ENCODE measurements at regions not wholly inside any gene's neighbourhood (a gene's known extent, or its start where the extent isn't known, plus 50 kb on each side); places are given as distances from the start of the nearest gene placed in this dataset.
A peak's percentile ranks its signal among the peaks of the same experiment; 100 is the strongest.
"Not testable (repeated sequence)": the region's sequence is repeated elsewhere in the genome, so short reads cannot be mapped to it uniquely, and the experiment has no call there.

GRCh38 chr7:115789901-115790300 is 240.7 kb downstream of the TFEC start:
- no peak for DNase-seq

GRCh38 chr7:115789473-115789872 is 241.1 kb downstream of the TFEC start:
- not testable (repeated sequence) for DNase-seq

GRCh38 chr7:115782696-115783490 is 247.7 kb downstream of the TFEC start:
- DNase-seq, result peak; percentile 82

- no peak for DNase-seq
Measured at GRCh38 chr7:115779561-115779960, 251.0 kb downstream of the TFEC start.

GRCh38 chr7:115775981-115776380 is 254.6 kb downstream of the TFEC start:
- no peak for DNase-seq

- no peak for DNase-seq
Measured at GRCh38 chr7:115763347-115763746, 267.2 kb downstream of the TFEC start.

GRCh38 chr7:115758025-115758424 is 272.5 kb downstream of the TFEC start:
- DNase-seq, result no peak

- no peak for DNase-seq
Measured at GRCh38 chr7:115754226-115754625, 276.3 kb downstream of the TFEC start.

GRCh38 chr7:115749924-115750323 is 280.6 kb downstream of the TFEC start:
- no peak for DNase-seq

GRCh38 chr7:115748123-115748738 is 282.3 kb downstream of the TFEC start:
- no peak for DNase-seq

- no peak for DNase-seq
Measured at GRCh38 chr7:115747174-115747573, 283.4 kb downstream of the TFEC start.

- DNase-seq, result no peak
Measured at GRCh38 chr7:115740043-115740442, 290.5 kb downstream of the TFEC start.

- no peak for DNase-seq
Measured at GRCh38 chr7:115734641-115735040, 295.9 kb downstream of the TFEC start.

- DNase-seq, result no peak
Measured at GRCh38 chr7:115731796-115732471, 298.6 kb downstream of the TFEC start.

GRCh38 chr7:115728518-115728917 is 302.0 kb downstream of the TFEC start:
- DNase-seq, result no peak

- peak; percentile 77 for DNase-seq
Measured at GRCh38 chr7:115724400-115725056, 306.0 kb downstream of the TFEC start.

GRCh38 chr7:115722302-115722977 is 308.1 kb downstream of the TFEC start:
- no peak for DNase-seq

- no peak for DNase-seq
Measured at GRCh38 chr7:115721293-115722217, 309.0 kb downstream of the TFEC start.

- no peak for DNase-seq
Measured at GRCh38 chr7:115719963-115720362, 310.6 kb downstream of the TFEC start.

GRCh38 chr7:115709664-115710063 is 320.9 kb downstream of the TFEC start:
- DNase-seq, result no peak

- DNase-seq, result no peak
Measured at GRCh38 chr7:115708013-115708341, 322.6 kb downstream of the TFEC start.
